ENCODE measurements at regions not wholly inside any gene's neighbourhood (a gene's known extent, or its start where the extent isn't known, plus 50 kb on each side); places are given as distances from the start of the nearest gene placed in this dataset.

DNA sequence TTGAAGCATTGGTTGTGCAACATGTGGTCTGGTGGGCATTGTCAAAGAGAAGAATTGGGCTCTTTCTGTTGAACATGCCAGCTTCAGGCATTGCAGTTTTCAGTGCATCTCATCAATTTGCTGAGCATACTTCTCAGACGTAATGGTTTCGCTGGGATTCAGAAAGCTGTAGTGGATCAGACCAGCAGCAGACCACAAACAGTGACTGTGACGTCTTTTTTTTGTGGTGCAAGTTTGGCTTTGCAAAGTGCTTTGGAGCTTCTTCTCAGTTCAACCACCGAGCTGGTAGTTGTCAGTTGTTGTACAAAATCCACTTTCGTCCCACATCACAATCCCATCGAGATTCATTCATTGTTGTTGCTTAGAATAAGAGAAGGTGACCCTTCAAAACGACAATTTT, 84.5 kb downstream of the NPAP1 start:
- TF ChIP-seq, protein P1, sequence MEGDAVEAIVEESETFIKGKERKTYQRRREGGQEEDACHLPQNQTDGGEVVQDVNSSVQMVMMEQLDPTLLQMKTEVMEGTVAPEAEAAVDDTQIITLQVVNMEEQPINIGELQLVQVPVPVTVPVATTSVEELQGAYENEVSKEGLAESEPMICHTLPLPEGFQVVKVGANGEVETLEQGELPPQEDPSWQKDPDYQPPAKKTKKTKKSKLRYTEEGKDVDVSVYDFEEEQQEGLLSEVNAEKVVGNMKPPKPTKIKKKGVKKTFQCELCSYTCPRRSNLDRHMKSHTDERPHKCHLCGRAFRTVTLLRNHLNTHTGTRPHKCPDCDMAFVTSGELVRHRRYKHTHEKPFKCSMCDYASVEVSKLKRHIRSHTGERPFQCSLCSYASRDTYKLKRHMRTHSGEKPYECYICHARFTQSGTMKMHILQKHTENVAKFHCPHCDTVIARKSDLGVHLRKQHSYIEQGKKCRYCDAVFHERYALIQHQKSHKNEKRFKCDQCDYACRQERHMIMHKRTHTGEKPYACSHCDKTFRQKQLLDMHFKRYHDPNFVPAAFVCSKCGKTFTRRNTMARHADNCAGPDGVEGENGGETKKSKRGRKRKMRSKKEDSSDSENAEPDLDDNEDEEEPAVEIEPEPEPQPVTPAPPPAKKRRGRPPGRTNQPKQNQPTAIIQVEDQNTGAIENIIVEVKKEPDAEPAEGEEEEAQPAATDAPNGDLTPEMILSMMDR (conservative IDR thresholded peaks at IDR 0.05 in 1 of 2, IDR thresholded peaks at IDR 0.05 in 1 of 2; ENCODE audit: low read depth in 1 of 2, low read length in 2 of 2), result no peak
- no peak for TF ChIP-seq EZH2 (IDR thresholded peaks at IDR 0.05; ENCODE audit: low read length, missing control alignments)
